WI38 (cell line): ENCODE measurements at regions not wholly inside any gene's neighbourhood (a gene's known extent, or its start where the extent isn't known, plus 50 kb on each side); places are given as distances from the start of the nearest gene placed in this dataset.

Experiments
- H3K4me3 ChIP-seq: 2 replicates; pipeline ENCODE4 v1.5.1; 2011; ENCODE audit warnings: low read depth, mild to moderate bottlenecking, control low read depth, low read length
- TF ChIP-seq, protein P1 (sequence below): IDR thresholded peaks from 2 replicates; pipeline ENCODE4 v1.5.1; 2012; ENCODE audit warnings: low read depth, mild to moderate bottlenecking, control low read depth, low read length

DNA sequence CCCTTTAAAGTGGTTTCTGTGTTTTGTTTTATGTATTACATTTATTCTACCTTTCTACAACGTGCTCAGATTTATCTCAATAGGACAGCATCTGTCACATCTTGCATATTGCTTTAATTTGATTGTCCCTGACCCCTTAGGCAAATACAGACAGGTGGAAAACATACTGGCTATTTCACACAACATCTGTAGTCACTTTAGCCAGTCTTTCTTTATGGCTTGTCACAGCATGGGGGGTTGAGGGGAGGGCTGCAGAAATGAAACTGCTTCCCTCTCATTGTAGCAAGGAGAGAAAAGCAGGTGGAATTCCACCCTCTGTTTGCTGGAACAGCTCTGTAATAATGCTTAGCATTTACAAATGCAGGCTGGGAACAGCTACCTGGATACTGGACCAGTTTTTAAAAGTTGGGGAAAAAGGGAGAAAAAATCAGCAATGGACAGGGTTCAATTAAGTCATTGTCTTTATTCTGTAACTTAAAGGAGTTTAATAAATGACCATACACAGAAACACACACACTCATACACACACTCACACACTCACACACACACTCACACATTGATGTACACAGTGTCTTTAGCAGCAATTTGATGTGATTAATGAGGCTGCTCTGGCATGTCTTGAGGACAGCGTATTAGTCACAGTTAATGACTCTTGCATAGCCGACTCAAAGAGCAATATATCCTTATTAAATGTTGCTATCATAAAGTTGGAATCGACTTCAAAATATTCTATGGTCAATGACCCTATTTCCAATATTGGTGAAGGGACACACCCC lies 283.7 kb upstream of the GBE1 start:
- H3K4me3 ChIP-seq, result no peak overlapping the region
- TF ChIP-seq, protein P1, sequence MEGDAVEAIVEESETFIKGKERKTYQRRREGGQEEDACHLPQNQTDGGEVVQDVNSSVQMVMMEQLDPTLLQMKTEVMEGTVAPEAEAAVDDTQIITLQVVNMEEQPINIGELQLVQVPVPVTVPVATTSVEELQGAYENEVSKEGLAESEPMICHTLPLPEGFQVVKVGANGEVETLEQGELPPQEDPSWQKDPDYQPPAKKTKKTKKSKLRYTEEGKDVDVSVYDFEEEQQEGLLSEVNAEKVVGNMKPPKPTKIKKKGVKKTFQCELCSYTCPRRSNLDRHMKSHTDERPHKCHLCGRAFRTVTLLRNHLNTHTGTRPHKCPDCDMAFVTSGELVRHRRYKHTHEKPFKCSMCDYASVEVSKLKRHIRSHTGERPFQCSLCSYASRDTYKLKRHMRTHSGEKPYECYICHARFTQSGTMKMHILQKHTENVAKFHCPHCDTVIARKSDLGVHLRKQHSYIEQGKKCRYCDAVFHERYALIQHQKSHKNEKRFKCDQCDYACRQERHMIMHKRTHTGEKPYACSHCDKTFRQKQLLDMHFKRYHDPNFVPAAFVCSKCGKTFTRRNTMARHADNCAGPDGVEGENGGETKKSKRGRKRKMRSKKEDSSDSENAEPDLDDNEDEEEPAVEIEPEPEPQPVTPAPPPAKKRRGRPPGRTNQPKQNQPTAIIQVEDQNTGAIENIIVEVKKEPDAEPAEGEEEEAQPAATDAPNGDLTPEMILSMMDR, result no peak

DNA sequence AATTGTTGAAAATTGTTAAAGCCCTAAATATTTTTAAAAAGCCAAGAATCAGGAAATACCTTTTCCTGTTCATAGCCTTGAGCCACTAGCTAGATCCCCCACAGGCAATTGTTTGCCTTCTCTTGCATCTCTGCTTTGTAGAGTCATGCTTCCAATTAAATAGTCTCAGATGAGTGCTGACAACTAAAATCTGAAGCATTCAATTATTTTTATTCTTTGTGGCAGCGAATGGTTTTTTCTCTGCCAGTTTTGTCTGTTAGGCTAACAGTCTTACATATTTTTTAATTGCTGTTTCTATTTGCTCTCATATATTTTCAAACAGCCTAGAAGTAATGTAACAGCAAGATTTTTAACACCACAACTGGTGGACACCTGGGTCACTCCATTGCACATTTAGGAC lies 277.1 kb upstream of the GBE1 start:
- TF ChIP-seq, protein P1, result no peak
- H3K4me3 ChIP-seq, result no peak overlapping the region

DNA sequence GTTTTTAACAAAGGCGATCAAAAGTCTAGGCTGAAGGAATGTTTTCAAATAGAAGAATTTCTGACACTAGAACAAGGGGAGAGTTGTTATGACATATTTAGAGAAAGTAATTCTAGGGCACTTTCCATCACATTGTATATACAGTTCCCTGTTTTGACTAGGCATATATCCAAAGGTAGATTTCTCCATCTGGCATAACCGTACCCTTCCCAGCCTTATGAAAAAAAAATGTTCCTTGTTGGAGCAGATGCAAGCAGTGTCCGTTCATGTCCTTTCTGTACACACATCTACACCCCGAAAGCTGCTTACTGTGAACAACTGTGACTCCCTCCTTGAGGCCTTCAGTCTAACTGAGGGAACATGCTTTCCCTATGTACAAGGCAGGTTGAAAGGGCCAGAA lies 271.7 kb upstream of the GBE1 start:
- TF ChIP-seq, protein P1, result no peak
- no peak overlapping the region for H3K4me3 ChIP-seq

DNA sequence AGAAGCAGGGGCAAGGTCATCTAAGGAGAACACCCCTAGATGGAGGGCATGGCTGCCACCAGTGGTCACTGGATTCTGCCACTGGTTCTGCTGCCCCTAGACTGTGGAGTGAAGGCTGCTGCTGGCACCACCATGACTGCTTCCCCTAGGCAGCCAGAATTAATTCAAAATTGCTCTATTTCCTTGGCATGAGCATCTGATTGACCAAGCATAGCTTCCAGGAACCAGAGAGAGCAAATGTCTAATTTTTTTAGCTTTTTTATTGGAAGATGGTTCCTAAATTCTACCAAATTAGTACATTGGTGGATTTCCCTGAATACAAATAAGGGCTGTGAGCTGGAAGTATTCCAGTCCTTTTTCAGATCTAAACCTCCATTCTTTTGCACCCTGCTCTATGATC lies 270.2 kb upstream of the GBE1 start:
- TF ChIP-seq, protein P1, result no peak
- no peak overlapping the region for H3K4me3 ChIP-seq

DNA sequence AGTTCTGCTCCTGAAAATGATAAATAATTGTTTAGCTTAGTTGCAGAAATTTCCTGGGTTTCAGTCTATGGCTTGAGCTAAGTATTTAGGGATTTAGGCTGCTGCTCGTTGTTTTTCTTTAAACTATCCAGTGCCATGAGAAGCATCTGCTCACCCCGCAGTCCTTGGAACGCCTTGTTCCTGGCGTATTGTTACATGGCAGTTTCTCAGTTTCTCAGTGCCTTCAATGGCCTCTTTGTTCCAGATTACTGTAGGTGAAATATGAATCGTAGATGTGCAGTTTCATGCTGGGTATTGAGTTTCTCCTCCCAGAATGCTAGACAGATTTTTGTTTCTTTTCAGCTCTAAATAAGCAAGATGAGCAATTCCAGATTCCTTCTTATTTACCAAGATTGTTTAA lies 269.5 kb upstream of the GBE1 start:
- TF ChIP-seq, protein P1, result no peak

DNA sequence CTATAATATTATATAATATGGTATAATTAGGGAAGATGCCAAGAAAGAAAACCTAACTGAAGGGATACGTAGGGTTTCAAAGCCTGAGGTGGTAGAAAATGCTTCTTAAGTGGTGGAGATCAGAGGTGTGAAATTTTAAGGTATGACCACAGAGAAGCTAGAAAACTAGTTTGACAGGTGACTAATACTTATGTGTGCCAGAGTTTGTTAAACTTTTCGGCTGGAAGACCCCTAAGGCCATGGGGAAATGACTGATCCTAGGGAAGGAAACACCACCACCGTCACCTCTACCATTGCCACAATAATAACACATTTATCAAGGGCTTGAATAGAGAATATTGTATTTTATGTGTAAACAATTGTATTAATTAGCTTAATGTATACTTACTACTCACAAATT lies 261.4 kb upstream of the GBE1 start:
- no peak overlapping the region for H3K4me3 ChIP-seq
- TF ChIP-seq, protein P1, result no peak

More for the DNA sequence above, 269.5 kb upstream of the GBE1 start:
- H3K4me3 ChIP-seq, result no peak overlapping the region

DNA sequence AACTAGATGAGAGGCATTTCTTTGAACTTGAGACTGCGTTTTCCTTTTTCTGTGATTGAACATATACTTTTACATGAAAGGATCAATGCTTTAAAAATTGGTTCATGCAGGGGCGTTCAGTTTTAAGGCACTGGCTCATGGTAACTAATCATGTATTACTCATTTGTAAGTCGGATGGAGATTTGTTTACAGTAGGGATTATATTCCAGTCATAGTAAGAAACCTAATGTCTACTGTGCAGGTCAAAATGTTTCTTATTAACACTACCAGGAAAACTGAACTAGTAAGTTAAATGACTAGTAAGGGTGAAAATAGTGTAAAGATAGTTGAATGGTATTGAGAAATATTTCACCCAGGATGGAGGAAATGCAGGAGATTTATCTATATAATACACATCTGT lies 258.8 kb upstream of the GBE1 start:
- H3K4me3 ChIP-seq, result no peak overlapping the region
- TF ChIP-seq, protein P1, result no peak
